ENCODE measurements at regions not wholly inside any gene's neighbourhood (a gene's known extent, or its start where the extent isn't known, plus 50 kb on each side); places are given as distances from the start of the nearest gene placed in this dataset.

DNA sequence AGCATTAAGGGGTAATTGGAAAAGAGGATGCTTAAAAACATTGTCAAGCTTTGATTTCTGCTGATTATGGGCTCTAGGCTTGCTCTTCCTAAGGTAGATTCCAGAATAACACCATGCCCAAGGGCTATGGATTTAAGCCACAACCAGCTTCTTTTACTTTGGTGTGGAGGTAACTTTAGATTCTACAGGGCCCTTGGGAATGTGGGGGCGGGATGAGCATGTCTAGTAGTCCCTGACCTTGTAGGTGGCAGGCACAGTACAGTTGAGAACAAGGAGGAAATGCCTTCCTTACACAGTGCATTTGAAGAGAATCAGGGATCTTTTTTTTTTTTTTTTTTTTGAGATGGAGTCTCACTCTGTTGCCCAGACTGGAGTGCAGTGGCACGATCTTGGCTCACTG lies 364.2 kb downstream of the NYAP2 start:
- TF ChIP-seq, protein P1, sequence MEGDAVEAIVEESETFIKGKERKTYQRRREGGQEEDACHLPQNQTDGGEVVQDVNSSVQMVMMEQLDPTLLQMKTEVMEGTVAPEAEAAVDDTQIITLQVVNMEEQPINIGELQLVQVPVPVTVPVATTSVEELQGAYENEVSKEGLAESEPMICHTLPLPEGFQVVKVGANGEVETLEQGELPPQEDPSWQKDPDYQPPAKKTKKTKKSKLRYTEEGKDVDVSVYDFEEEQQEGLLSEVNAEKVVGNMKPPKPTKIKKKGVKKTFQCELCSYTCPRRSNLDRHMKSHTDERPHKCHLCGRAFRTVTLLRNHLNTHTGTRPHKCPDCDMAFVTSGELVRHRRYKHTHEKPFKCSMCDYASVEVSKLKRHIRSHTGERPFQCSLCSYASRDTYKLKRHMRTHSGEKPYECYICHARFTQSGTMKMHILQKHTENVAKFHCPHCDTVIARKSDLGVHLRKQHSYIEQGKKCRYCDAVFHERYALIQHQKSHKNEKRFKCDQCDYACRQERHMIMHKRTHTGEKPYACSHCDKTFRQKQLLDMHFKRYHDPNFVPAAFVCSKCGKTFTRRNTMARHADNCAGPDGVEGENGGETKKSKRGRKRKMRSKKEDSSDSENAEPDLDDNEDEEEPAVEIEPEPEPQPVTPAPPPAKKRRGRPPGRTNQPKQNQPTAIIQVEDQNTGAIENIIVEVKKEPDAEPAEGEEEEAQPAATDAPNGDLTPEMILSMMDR (IDR thresholded peaks at IDR 0.05; ENCODE audit: insufficient read depth, low read length) = no peak
- no peak for TF ChIP-seq POLR2AphosphoS5 (IDR thresholded peaks at IDR 0.05; ENCODE audit: low read depth)
- TF ChIP-seq, protein P2, sequence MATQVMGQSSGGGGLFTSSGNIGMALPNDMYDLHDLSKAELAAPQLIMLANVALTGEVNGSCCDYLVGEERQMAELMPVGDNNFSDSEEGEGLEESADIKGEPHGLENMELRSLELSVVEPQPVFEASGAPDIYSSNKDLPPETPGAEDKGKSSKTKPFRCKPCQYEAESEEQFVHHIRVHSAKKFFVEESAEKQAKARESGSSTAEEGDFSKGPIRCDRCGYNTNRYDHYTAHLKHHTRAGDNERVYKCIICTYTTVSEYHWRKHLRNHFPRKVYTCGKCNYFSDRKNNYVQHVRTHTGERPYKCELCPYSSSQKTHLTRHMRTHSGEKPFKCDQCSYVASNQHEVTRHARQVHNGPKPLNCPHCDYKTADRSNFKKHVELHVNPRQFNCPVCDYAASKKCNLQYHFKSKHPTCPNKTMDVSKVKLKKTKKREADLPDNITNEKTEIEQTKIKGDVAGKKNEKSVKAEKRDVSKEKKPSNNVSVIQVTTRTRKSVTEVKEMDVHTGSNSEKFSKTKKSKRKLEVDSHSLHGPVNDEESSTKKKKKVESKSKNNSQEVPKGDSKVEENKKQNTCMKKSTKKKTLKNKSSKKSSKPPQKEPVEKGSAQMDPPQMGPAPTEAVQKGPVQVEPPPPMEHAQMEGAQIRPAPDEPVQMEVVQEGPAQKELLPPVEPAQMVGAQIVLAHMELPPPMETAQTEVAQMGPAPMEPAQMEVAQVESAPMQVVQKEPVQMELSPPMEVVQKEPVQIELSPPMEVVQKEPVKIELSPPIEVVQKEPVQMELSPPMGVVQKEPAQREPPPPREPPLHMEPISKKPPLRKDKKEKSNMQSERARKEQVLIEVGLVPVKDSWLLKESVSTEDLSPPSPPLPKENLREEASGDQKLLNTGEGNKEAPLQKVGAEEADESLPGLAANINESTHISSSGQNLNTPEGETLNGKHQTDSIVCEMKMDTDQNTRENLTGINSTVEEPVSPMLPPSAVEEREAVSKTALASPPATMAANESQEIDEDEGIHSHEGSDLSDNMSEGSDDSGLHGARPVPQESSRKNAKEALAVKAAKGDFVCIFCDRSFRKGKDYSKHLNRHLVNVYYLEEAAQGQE (IDR thresholded peaks at IDR 0.05; ENCODE audit: insufficient replicate concordance, low read depth) = no peak
